Smooth muscle cell (in vitro differentiated cells): ENCODE measurements at regions not wholly inside any gene's neighbourhood (a gene's known extent, or its start where the extent isn't known, plus 50 kb on each side); places are given as distances from the start of the nearest gene placed in this dataset.

ENCODE experiments used
- DNase-seq: peaks from one replicate; lab custom pipeline; 2025; ENCODE audit not compliant: unreplicated experiment; lab: John Stamatoyannopoulos, UW
- H2AFZ ChIP-seq: fragments of 200-600 bp; sonication (generic); 2 replicates; pipeline ENCODE4 v1.6.0; 2016; ENCODE audit warnings: antibody characterized with exemption, low read depth, mild to moderate bottlenecking
- H3F3A ChIP-seq: fragments of 200-600 bp; sonication (generic); 2 replicates; pipeline ENCODE4 v1.6.0; 2017; ENCODE audit warnings: antibody characterized with exemption, low read depth
- H3K27ac ChIP-seq: fragments of 200-600 bp; sonication (generic); 2 replicates; pipeline ENCODE4 v1.5.1; 2016; ENCODE audit warnings: low read depth, mild to moderate bottlenecking
- H3K27me3 ChIP-seq: fragments of 200-600 bp; sonication (generic); 2 replicates; pipeline ENCODE4 v1.6.1; 2016; ENCODE audit warnings: low read depth, mild to moderate bottlenecking
- H3K36me3 ChIP-seq: fragments of 200-600 bp; sonication (generic); 2 replicates; pipeline ENCODE4 v1.5.1; 2016; ENCODE audit warnings: low read depth
- H3K4me1 ChIP-seq: fragments of 200-600 bp; sonication (generic); 2 replicates; pipeline ENCODE4 v1.5.1; 2016; ENCODE audit warnings: low read depth
- H3K4me2 ChIP-seq: fragments of 200-600 bp; sonication (generic); 2 replicates; pipeline ENCODE4 v1.6.0; 2016; ENCODE audit warnings: mild to moderate bottlenecking
- H3K4me3 ChIP-seq: fragments of 200-600 bp; sonication (generic); 2 replicates; pipeline ENCODE4 v1.5.1; 2016; ENCODE audit warnings: mild to moderate bottlenecking
- H3K79me2 ChIP-seq: fragments of 200-600 bp; sonication (generic); 2 replicates; pipeline ENCODE4 v1.6.0; 2016; ENCODE audit warnings: low read depth, mild to moderate bottlenecking
- H3K9ac ChIP-seq: fragments of 200-600 bp; sonication (generic); 2 replicates; pipeline ENCODE4 v1.6.0; 2016; ENCODE audit warnings: low read depth
- H3K9me3 ChIP-seq: fragments of 200-600 bp; sonication (generic); replicated peaks from 2 replicates; pipeline ENCODE4 v1.5.1; 2016; ENCODE audit warnings: low read depth
- H4K20me1 ChIP-seq: fragments of 200-600 bp; sonication (generic); 2 replicates; pipeline ENCODE4 v1.6.0; 2016; ENCODE audit warnings: low read depth
- WGBS: methylation state at CpG from one replicate; pipeline ENCODE4 v1.1.7; 2016; ENCODE audit warnings: low lambda C conversion rate; 5-methylcytosine and 5-hydroxymethylcytosine counted together
- TF ChIP-seq, protein P1 (sequence below): fragments of 200-600 bp; sonication (generic); IDR thresholded peaks from 2 replicates; pipeline ENCODE4 v1.5.1; 2017; ENCODE audit warnings: borderline replicate concordance, mild to moderate bottlenecking, antibody characterized with exemption; ENCODE audit not compliant: insufficient read depth, poor library complexity, severe bottlenecking

DNA sequence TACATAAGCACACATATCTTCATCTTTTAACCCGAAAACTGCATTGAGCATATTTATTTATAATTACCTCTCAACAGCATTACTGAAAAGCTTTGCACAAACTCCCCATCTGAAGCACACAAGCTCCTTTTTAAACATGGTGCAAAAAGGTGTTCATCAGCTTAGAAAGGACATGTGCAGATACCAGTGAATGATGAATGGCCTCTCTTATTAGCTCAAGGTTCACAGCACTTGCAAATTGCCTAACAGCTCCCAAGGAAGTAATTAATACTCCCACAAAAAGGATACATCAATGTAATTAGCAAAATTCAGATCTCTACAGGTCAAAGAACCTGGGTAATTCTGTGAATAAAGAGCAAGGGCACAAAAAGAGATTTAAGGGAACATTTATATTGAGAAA is 422.0 kb downstream of the HINT1 start:
- no peak overlapping the region for H3K4me2 ChIP-seq
- H3K4me1 ChIP-seq = no peaks in the 10 kb centered on the region
- no peak overlapping the region for H2AFZ ChIP-seq

DNA sequence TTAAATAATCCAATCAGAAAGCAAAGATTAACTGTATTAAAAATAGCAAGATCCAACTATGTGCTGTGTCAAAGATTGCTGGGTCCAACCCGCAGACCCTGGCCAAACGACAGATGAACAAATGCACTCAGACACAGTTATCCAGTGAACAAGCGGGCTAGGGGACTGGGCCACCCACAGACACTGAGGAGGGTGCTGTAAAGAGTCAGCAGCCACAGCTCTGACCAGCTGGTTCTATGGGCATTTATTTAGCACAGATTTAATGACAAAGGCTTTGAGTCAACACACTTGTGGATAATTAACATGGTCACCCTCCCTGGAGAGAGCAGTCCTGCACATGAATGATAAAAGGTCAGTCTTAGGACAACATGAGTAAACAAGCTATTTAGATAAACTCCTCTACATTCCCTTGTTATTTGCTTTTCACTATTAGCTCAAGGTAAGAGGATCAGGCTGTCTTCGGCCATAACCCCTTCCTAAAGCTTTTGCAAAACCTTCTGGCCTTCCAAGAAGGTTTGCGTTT is 424.9 kb downstream of the HINT1 start:
- Histone ChIP-seq H3K9me3 (no peaks in the 10 kb centered on the region), H3K9ac (no peak overlapping the region), H3K79me2 (no peaks in the 10 kb centered on the region), H3K4me3 (no peak overlapping the region), H2AFZ (no peak overlapping the region), H3F3A (no peaks in the 10 kb centered on the region), H3K4me2 (no peak overlapping the region), H3K27me3 (no peaks in the 10 kb centered on the region), H3K4me1 (no peaks in the 10 kb centered on the region), H3K36me3 (no peaks in the 10 kb centered on the region), H4K20me1 (no peaks in the 10 kb centered on the region), H3K27ac (no peak overlapping the region)
- no peak for DNase-seq
- TF ChIP-seq, protein P1, sequence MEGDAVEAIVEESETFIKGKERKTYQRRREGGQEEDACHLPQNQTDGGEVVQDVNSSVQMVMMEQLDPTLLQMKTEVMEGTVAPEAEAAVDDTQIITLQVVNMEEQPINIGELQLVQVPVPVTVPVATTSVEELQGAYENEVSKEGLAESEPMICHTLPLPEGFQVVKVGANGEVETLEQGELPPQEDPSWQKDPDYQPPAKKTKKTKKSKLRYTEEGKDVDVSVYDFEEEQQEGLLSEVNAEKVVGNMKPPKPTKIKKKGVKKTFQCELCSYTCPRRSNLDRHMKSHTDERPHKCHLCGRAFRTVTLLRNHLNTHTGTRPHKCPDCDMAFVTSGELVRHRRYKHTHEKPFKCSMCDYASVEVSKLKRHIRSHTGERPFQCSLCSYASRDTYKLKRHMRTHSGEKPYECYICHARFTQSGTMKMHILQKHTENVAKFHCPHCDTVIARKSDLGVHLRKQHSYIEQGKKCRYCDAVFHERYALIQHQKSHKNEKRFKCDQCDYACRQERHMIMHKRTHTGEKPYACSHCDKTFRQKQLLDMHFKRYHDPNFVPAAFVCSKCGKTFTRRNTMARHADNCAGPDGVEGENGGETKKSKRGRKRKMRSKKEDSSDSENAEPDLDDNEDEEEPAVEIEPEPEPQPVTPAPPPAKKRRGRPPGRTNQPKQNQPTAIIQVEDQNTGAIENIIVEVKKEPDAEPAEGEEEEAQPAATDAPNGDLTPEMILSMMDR = no peak
- 87% methylated on average over 5 of the region's 5 CpGs for WGBS

More for the DNA sequence above, 422.0 kb downstream of the HINT1 start:
- DNase-seq = no peak
- Histone ChIP-seq H3K27me3 (no peaks in the 10 kb centered on the region), H3K36me3 (no peaks in the 10 kb centered on the region), H3K9ac (no peak overlapping the region), H3F3A (no peaks in the 10 kb centered on the region), H3K4me3 (no peak overlapping the region), H3K79me2 (no peaks in the 10 kb centered on the region), H3K27ac (no peak overlapping the region), H3K9me3 (no peaks in the 10 kb centered on the region), H4K20me1 (no peaks in the 10 kb centered on the region)
- 96% methylated on average over 1 of the region's 1 CpG for WGBS
- TF ChIP-seq, protein P1 = no peak

DNA sequence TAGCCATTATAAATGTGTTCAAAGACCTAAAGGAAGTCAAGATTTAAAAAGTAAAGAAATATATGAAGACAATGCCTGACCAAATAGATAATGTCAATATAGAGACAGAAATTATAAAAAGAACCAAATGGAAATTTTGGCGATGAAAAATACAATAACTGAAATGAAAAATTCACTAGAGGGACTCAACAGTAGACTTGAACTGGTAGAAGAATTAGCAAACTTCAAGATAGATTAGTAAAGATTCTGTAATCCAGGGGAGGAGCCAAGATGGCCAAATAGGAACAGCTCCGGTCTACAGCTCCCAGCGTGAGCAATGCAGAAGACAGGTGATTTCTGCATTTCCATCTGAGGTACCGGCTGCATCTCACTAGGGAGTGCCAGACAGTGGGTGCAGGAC is 433.2 kb downstream of the HINT1 start:
- Histone ChIP-seq H3K36me3 (no peaks in the 10 kb centered on the region), H2AFZ (no peak overlapping the region), H3K27ac (no peak overlapping the region), H3K9me3 (no peaks in the 10 kb centered on the region), H3K79me2 (no peaks in the 10 kb centered on the region), H3K4me2 (no peak overlapping the region), H3K9ac (no peak overlapping the region), H3K4me1 (no peaks in the 10 kb centered on the region), H4K20me1 (no peaks in the 10 kb centered on the region), H3K27me3 (no peaks in the 10 kb centered on the region), H3F3A (no peaks in the 10 kb centered on the region), H3K4me3 (no peak overlapping the region)
- WGBS = 88% methylated on average over 4 of the region's 4 CpGs
- TF ChIP-seq, protein P1 = no peak
- DNase-seq = no peak

DNA sequence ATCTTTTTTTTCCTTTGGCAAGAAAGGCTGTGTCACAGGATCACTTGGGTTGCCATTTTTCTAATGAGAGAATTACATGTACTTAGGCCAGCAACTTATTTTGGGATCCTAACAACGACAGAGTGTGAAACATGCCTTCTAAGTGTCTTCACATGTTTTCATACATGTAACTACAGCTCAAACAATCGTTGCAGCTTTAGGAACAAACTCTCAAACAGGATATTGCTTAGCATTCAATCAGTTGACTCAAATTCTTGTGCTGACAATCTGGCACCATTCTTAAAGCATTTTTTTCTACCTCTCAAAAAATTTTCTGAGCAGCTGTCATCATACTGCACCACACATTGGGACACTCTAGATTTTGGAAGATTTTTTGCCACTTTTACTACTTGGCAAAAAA is 435.5 kb downstream of the HINT1 start:
- H3K4me2 ChIP-seq = no peak overlapping the region
- TF ChIP-seq, protein P1 = no peak
- H3K27ac ChIP-seq = no peak overlapping the region
- H3F3A ChIP-seq = no peaks in the 10 kb centered on the region
- no peak overlapping the region for H3K9ac ChIP-seq
- no peaks in the 10 kb centered on the region for H3K4me1 ChIP-seq
- no peak for DNase-seq
- no peaks in the 10 kb centered on the region for H3K36me3 ChIP-seq
- H3K79me2 ChIP-seq = no peaks in the 10 kb centered on the region
- no peak overlapping the region for H2AFZ ChIP-seq
- H3K27me3 ChIP-seq = no peaks in the 10 kb centered on the region
- no peaks in the 10 kb centered on the region for H4K20me1 ChIP-seq
- no peaks in the 10 kb centered on the region for H3K9me3 ChIP-seq
- no peak overlapping the region for H3K4me3 ChIP-seq
- 85% methylated on average over 2 of the region's 2 CpGs for WGBS
